ENCODE measurements at regions not wholly inside any gene's neighbourhood (a gene's known extent, or its start where the extent isn't known, plus 50 kb on each side); places are given as distances from the start of the nearest gene placed in this dataset.

DNA sequence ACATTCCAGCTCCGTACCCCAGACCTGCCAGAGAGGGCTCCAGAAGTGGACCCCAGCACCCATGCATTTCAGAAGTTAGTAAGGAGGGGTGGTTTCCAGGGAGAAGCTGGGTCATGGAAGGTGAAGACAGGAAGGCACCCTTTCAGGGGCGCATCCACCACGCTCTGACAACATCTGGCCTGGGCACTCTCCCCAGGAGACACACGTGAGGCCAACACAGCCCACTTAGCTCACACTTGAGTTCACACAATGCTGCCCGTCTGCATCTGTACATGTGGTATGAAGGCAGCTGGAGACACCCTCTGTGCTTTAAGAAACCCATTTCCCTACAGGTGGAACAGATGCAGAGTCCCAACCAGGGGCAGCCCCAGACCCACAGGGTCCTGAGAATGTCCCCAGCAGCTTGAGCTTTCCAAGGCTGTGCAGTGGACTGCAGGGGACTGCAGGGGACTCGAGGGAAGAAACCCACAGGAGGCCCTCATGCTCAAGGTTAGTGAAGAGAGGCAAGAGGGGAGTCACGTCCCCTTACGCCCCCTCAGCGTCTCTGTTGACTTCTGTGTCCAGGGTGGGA, 326.8 kb upstream of the IRX1 start:
- TF ChIP-seq, protein P1, sequence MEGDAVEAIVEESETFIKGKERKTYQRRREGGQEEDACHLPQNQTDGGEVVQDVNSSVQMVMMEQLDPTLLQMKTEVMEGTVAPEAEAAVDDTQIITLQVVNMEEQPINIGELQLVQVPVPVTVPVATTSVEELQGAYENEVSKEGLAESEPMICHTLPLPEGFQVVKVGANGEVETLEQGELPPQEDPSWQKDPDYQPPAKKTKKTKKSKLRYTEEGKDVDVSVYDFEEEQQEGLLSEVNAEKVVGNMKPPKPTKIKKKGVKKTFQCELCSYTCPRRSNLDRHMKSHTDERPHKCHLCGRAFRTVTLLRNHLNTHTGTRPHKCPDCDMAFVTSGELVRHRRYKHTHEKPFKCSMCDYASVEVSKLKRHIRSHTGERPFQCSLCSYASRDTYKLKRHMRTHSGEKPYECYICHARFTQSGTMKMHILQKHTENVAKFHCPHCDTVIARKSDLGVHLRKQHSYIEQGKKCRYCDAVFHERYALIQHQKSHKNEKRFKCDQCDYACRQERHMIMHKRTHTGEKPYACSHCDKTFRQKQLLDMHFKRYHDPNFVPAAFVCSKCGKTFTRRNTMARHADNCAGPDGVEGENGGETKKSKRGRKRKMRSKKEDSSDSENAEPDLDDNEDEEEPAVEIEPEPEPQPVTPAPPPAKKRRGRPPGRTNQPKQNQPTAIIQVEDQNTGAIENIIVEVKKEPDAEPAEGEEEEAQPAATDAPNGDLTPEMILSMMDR (conservative IDR thresholded peaks at IDR 0.05; ENCODE audit: low read depth in 2 of 2), result no peak
- no peak for TF ChIP-seq EZH2 (IDR thresholded peaks at IDR 0.05; ENCODE audit: low read depth, unreplicated experiment)
- TF ChIP-seq, protein P2, sequence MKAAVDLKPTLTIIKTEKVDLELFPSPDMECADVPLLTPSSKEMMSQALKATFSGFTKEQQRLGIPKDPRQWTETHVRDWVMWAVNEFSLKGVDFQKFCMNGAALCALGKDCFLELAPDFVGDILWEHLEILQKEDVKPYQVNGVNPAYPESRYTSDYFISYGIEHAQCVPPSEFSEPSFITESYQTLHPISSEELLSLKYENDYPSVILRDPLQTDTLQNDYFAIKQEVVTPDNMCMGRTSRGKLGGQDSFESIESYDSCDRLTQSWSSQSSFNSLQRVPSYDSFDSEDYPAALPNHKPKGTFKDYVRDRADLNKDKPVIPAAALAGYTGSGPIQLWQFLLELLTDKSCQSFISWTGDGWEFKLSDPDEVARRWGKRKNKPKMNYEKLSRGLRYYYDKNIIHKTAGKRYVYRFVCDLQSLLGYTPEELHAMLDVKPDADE (IDR thresholded peaks at IDR 0.05), result no peak
- no peak for TF ChIP-seq EZH2phosphoT487 (IDR thresholded peaks at IDR 0.05; ENCODE audit: unreplicated experiment)
- TF ChIP-seq POLR2AphosphoS5 (IDR thresholded peaks at IDR 0.05; ENCODE audit: low read depth), result no peak
- TF ChIP-seq, protein P3, sequence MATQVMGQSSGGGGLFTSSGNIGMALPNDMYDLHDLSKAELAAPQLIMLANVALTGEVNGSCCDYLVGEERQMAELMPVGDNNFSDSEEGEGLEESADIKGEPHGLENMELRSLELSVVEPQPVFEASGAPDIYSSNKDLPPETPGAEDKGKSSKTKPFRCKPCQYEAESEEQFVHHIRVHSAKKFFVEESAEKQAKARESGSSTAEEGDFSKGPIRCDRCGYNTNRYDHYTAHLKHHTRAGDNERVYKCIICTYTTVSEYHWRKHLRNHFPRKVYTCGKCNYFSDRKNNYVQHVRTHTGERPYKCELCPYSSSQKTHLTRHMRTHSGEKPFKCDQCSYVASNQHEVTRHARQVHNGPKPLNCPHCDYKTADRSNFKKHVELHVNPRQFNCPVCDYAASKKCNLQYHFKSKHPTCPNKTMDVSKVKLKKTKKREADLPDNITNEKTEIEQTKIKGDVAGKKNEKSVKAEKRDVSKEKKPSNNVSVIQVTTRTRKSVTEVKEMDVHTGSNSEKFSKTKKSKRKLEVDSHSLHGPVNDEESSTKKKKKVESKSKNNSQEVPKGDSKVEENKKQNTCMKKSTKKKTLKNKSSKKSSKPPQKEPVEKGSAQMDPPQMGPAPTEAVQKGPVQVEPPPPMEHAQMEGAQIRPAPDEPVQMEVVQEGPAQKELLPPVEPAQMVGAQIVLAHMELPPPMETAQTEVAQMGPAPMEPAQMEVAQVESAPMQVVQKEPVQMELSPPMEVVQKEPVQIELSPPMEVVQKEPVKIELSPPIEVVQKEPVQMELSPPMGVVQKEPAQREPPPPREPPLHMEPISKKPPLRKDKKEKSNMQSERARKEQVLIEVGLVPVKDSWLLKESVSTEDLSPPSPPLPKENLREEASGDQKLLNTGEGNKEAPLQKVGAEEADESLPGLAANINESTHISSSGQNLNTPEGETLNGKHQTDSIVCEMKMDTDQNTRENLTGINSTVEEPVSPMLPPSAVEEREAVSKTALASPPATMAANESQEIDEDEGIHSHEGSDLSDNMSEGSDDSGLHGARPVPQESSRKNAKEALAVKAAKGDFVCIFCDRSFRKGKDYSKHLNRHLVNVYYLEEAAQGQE (IDR thresholded peaks at IDR 0.05; ENCODE audit: unreplicated experiment), result no peak
- no peak for TF ChIP-seq CREB1 (CRISPR knock-in tag; IDR thresholded peaks at IDR 0.05; ENCODE audit: low read depth)
- TF ChIP-seq STAT1 (IDR thresholded peaks at IDR 0.05; ENCODE audit: unreplicated experiment), result no peak
- no peak for TF ChIP-seq JUNB (IDR thresholded peaks at IDR 0.05; ENCODE audit: unreplicated experiment)
- no peak for TF ChIP-seq ZNF114 (CRISPR knock-in tag; IDR thresholded peaks at IDR 0.05)
- TF ChIP-seq ZNF331 (CRISPR knock-in tag; IDR thresholded peaks at IDR 0.05; ENCODE audit: low read depth), result no peak
- TF ChIP-seq NANOG (IDR thresholded peaks at IDR 0.05; ENCODE audit: borderline replicate concordance), result no peak
- TF ChIP-seq, protein P4, sequence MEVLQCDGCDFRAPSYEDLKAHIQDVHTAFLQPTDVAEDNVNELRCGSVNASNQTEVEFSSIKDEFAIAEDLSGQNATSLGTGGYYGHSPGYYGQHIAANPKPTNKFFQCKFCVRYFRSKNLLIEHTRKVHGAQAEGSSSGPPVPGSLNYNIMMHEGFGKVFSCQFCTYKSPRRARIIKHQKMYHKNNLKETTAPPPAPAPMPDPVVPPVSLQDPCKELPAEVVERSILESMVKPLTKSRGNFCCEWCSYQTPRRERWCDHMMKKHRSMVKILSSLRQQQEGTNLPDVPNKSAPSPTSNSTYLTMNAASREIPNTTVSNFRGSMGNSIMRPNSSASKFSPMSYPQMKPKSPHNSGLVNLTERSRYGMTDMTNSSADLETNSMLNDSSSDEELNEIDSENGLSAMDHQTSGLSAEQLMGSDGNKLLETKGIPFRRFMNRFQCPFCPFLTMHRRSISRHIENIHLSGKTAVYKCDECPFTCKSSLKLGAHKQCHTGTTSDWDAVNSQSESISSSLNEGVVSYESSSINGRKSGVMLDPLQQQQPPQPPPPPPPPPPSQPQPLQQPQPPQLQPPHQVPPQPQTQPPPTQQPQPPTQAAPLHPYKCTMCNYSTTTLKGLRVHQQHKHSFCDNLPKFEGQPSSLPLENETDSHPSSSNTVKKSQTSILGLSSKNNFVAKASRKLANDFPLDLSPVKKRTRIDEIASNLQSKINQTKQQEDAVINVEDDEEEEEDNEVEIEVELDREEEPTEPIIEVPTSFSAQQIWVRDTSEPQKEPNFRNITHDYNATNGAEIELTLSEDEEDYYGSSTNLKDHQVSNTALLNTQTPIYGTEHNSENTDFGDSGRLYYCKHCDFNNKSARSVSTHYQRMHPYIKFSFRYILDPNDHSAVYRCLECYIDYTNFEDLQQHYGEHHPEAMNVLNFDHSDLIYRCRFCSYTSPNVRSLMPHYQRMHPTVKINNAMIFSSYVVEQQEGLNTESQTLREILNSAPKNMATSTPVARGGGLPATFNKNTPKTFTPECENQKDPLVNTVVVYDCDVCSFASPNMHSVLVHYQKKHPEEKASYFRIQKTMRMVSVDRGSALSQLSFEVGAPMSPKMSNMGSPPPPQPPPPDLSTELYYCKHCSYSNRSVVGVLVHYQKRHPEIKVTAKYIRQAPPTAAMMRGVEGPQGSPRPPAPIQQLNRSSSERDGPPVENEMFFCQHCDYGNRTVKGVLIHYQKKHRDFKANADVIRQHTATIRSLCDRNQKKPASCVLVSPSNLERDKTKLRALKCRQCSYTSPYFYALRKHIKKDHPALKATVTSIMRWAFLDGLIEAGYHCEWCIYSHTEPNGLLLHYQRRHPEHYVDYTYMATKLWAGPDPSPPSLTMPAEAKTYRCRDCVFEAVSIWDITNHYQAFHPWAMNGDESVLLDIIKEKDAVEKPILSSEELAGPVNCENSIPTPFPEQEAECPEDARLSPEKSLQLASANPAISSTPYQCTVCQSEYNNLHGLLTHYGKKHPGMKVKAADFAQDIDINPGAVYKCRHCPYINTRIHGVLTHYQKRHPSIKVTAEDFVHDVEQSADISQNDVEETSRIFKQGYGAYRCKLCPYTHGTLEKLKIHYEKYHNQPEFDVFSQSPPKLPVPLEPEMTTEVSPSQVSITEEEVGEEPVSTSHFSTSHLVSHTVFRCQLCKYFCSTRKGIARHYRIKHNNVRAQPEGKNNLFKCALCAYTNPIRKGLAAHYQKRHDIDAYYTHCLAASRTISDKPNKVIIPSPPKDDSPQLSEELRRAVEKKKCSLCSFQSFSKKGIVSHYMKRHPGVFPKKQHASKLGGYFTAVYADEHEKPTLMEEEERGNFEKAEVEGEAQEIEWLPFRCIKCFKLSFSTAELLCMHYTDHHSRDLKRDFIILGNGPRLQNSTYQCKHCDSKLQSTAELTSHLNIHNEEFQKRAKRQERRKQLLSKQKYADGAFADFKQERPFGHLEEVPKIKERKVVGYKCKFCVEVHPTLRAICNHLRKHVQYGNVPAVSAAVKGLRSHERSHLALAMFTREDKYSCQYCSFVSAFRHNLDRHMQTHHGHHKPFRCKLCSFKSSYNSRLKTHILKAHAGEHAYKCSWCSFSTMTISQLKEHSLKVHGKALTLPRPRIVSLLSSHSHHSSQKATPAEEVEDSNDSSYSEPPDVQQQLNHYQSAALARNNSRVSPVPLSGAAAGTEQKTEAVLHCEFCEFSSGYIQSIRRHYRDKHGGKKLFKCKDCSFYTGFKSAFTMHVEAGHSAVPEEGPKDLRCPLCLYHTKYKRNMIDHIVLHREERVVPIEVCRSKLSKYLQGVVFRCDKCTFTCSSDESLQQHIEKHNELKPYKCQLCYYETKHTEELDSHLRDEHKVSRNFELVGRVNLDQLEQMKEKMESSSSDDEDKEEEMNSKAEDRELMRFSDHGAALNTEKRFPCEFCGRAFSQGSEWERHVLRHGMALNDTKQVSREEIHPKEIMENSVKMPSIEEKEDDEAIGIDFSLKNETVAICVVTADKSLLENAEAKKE (CRISPR knock-in tag; IDR thresholded peaks at IDR 0.05), result no peak
